ENCODE measurements at regions not wholly inside any gene's neighbourhood (a gene's known extent, or its start where the extent isn't known, plus 50 kb on each side); places are given as distances from the start of the nearest gene placed in this dataset.

DNA sequence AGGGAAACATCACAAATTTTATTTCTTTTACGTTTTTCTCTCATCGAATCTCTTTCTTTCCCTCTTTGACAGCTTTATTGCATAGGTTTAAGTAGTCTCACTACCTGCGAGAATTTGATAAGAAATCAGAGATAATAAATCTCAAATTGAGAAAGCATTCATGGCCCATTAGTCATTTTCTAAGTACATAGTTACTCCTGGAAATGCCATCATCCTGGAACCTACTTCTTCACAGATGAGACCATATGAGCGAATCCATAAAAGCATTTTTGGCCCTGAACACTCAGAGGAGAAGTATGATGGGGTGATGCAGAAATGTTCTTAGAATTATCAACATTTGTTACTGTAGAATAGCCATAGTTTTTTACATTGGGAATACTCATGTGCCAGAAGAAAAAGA, 138.0 kb upstream of the ARHGAP28 start:
- Histone ChIP-seq H3K27ac (no peak overlapping the region), H3K9me2 (replicated peaks; ENCODE audit: insufficient read depth) (no peaks in the 10 kb centered on the region), H3K79me2 (no peaks in the 10 kb centered on the region), H2AFZ (no peak overlapping the region), H3K4me1 (ENCODE audit: insufficient read depth) (no peaks in the 10 kb centered on the region), H3K4me3 (no peak overlapping the region), H3K9me3 (ENCODE audit: low read depth) (no peaks in the 10 kb centered on the region), H3K36me3 (replicated peaks; ENCODE audit: insufficient read depth, low read depth) (no peaks in the 10 kb centered on the region), H3K27me3 (no peaks in the 10 kb centered on the region), H4K20me1 (ENCODE audit: insufficient read depth, poor library complexity, severe bottlenecking) (no peaks in the 10 kb centered on the region), H3K4me2 (no peak overlapping the region)
- no peak for DNase-seq (ENCODE audit: low spot score)
- WGBS (ENCODE audit: low lambda C conversion rate, missing lambda C conversion rate), result 72% methylated on average over 4 of the region's 4 CpGs
- TF ChIP-seq EZH2 (IDR thresholded peaks at IDR 0.05; ENCODE audit: borderline replicate concordance) (no peak), EZH2phosphoT487 (IDR thresholded peaks at IDR 0.05; ENCODE audit: low read depth, severe bottlenecking, unreplicated experiment) (no peak)
- TF ChIP-seq, protein P1, sequence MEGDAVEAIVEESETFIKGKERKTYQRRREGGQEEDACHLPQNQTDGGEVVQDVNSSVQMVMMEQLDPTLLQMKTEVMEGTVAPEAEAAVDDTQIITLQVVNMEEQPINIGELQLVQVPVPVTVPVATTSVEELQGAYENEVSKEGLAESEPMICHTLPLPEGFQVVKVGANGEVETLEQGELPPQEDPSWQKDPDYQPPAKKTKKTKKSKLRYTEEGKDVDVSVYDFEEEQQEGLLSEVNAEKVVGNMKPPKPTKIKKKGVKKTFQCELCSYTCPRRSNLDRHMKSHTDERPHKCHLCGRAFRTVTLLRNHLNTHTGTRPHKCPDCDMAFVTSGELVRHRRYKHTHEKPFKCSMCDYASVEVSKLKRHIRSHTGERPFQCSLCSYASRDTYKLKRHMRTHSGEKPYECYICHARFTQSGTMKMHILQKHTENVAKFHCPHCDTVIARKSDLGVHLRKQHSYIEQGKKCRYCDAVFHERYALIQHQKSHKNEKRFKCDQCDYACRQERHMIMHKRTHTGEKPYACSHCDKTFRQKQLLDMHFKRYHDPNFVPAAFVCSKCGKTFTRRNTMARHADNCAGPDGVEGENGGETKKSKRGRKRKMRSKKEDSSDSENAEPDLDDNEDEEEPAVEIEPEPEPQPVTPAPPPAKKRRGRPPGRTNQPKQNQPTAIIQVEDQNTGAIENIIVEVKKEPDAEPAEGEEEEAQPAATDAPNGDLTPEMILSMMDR (IDR thresholded peaks at IDR 0.05; ENCODE audit: poor library complexity), result no peak

DNA sequence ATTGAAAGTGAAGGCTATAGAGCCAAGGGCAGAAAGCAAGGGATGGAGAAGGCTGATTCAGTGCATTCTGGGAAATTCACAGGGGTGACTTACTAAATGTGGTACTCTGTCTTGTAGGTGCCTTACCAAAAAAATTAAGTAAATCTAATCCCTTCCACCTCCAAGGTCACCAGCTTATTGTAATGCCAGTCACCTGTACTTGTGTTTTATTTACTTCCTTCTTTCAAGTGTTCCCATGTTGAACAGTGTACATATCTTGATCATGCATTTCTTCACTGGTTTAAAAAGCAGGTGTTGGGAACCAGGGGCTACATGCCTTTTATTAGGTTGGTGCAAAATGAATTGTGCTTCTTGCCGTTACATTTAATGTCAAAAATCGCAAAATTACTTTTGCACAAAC, 137.0 kb upstream of the ARHGAP28 start:
- TF ChIP-seq EZH2 (IDR thresholded peaks at IDR 0.05; ENCODE audit: borderline replicate concordance) (no peak), EZH2phosphoT487 (IDR thresholded peaks at IDR 0.05; ENCODE audit: low read depth, severe bottlenecking, unreplicated experiment) (no peak)
- TF ChIP-seq, protein P1 (IDR thresholded peaks at IDR 0.05; ENCODE audit: poor library complexity), result no peak
- H3K27ac ChIP-seq, result no peak overlapping the region
- H2AFZ ChIP-seq, result no peak overlapping the region
- no peaks in the 10 kb centered on the region for H3K27me3 ChIP-seq
- H3K36me3 ChIP-seq (replicated peaks; ENCODE audit: insufficient read depth, low read depth), result no peaks in the 10 kb centered on the region
- H4K20me1 ChIP-seq (ENCODE audit: insufficient read depth, poor library complexity, severe bottlenecking), result no peaks in the 10 kb centered on the region
- no peaks in the 10 kb centered on the region for H3K9me2 ChIP-seq (replicated peaks; ENCODE audit: insufficient read depth)
- H3K4me3 ChIP-seq, result no peak overlapping the region
- 97% methylated on average over 2 of the region's 2 CpGs for whole genome bisulfite sequencing (ENCODE audit: low lambda C conversion rate, missing lambda C conversion rate)
- H3K79me2 ChIP-seq, result no peaks in the 10 kb centered on the region
- no peaks in the 10 kb centered on the region for H3K4me1 ChIP-seq (ENCODE audit: insufficient read depth)
- no peaks in the 10 kb centered on the region for H3K9me3 ChIP-seq (ENCODE audit: low read depth)
- no peak for DNase-seq (ENCODE audit: low spot score)
- no peak overlapping the region for H3K4me2 ChIP-seq

DNA sequence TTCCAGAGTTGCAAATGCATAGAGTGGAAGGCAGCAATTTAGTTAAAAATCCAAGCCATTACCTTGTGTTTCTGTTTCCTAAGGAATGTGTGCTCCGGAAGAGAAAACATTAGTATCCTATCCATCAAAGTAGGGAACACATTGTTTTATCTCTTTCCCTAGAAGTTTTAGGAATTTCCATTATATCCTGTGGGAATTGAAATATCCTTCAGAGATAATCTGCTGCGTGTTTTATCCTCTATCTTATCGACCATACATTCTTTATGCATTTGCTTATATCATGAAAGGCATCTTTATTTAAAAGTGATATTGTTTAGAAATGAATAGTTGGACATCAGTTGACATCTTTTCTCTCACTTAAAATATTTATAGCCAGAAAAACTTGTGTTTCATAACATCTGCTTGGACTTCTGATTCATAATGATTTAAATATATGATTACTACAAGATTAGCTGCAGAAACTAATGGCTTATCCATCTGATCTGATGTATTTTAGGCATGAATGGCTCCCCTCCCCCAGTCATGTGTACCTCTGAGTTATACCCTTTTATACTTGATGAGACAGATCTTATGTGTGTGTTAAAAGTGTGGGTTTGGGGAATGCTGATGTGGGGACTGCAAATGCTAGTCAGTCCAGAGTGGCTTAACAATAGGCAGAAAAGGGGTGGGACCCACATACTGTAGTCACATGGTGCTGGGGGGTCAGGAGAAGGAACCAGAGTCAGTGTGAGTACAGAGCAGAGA, 136.2 kb upstream of the ARHGAP28 start:
- H3K79me2 ChIP-seq, result no peaks in the 10 kb centered on the region
- H3K9me2 ChIP-seq (replicated peaks; ENCODE audit: insufficient read depth), result no peaks in the 10 kb centered on the region
- H2AFZ ChIP-seq, result no peak overlapping the region
- no peaks in the 10 kb centered on the region for H3K9me3 ChIP-seq (ENCODE audit: low read depth)
- H3K27me3 ChIP-seq, result no peaks in the 10 kb centered on the region
- H3K4me3 ChIP-seq, result no peak overlapping the region
- 58% methylated on average over 3 of the region's 3 CpGs for WGBS (ENCODE audit: low lambda C conversion rate, missing lambda C conversion rate)
- no peaks in the 10 kb centered on the region for H4K20me1 ChIP-seq (ENCODE audit: insufficient read depth, poor library complexity, severe bottlenecking)
- H3K36me3 ChIP-seq (replicated peaks; ENCODE audit: insufficient read depth, low read depth), result no peaks in the 10 kb centered on the region
- no peak overlapping the region for H3K27ac ChIP-seq
- H3K4me2 ChIP-seq, result no peak overlapping the region
- no peaks in the 10 kb centered on the region for H3K4me1 ChIP-seq (ENCODE audit: insufficient read depth)
- TF ChIP-seq EZH2phosphoT487 (IDR thresholded peaks at IDR 0.05; ENCODE audit: low read depth, severe bottlenecking, unreplicated experiment) (no peak), EZH2 (IDR thresholded peaks at IDR 0.05; ENCODE audit: borderline replicate concordance) (no peak)
- TF ChIP-seq, protein P1 (IDR thresholded peaks at IDR 0.05; ENCODE audit: poor library complexity), result no peak
- no peak for DNase-seq (ENCODE audit: low spot score)
